WTC11 (cell line): ENCODE measurements at regions not wholly inside any gene's neighbourhood (a gene's known extent, or its start where the extent isn't known, plus 50 kb on each side); places are given as distances from the start of the nearest gene placed in this dataset.

ENCODE experiments used
- ATAC-seq: fragments of 200-7000 bp; cut with Tn5 transposase; 2 replicates; pipeline ENCODE4 v1.10.0; 2021; ENCODE audit warnings: mild to moderate bottlenecking, moderate library complexity
- CTCF ChIA-PET: fragments of 300-600 bp; sonication (Branson Sonifier 250); formaldehyde crosslinking; loops from one replicate; lab custom pipeline; 2021; ENCODE audit warnings: antibody characterized with exemption; lab: Charles Lee
- POLR2A ChIA-PET: fragments of 350-600 bp; sonication (Branson Sonifier 250); formaldehyde crosslinking; loops from one replicate; lab custom pipeline; 2021; ENCODE audit warnings: antibody characterized with exemption; lab: Charles Lee
- DNase-seq: peaks from one replicate; pipeline ENCODE4 v3.0.0; 2021; ENCODE audit warnings: low spot score
- H3K27ac Mint-ChIP-seq: 2 replicates; pipeline ENCODE4 v1.8.0; 2021; ENCODE audit warnings: mixed read lengths
- H3K27me3 Mint-ChIP-seq: 2 replicates; pipeline ENCODE4 v1.8.0; 2021; ENCODE audit warnings: low read depth, mild to moderate bottlenecking, moderate library complexity, mixed read lengths
- H3K36me3 Mint-ChIP-seq: 2 replicates; pipeline ENCODE4 v1.8.0; 2021; ENCODE audit warnings: mixed read lengths
- H3K4me1 Mint-ChIP-seq: 2 replicates; pipeline ENCODE4 v1.8.0; 2022; ENCODE audit warnings: mixed read lengths
- H3K4me3 Mint-ChIP-seq: 2 replicates; pipeline ENCODE4 v1.8.0; 2021; ENCODE audit warnings: mild to moderate bottlenecking, moderate library complexity, mixed read lengths
- H3K9me3 Mint-ChIP-seq: 2 replicates; pipeline ENCODE4 v1.8.0; 2021; ENCODE audit warnings: mixed read lengths
- CREB1 ChIP-seq: sonication (generic); formaldehyde crosslinking; IDR thresholded peaks from 2 replicates; pipeline ENCODE4 v1.8.0; 2023; ENCODE audit warnings: mild to moderate bottlenecking, missing genetic modification reagents
- CREM ChIP-seq: sonication (generic); formaldehyde crosslinking; IDR thresholded peaks from 2 replicates; pipeline ENCODE4 v1.8.1; 2022; ENCODE audit warnings: mild to moderate bottlenecking, missing genetic modification reagents, moderate library complexity
- HMGA2 ChIP-seq: fragments of 250-450 bp; sonication (Bioruptor Pico); IDR thresholded peaks from 2 replicates; pipeline ENCODE4 v1.4.0; 2021; ENCODE audit warnings: mild to moderate bottlenecking, moderate library complexity
- NFYB ChIP-seq: sonication (generic); formaldehyde crosslinking; conservative IDR thresholded peaks from 2 replicates; pipeline ENCODE4 v1.8.0; 2022; ENCODE audit warnings: low read depth, missing genetic modification reagents
- NR3C1 ChIP-seq: sonication (generic); formaldehyde crosslinking; conservative IDR thresholded peaks from 2 replicates; pipeline ENCODE4 v1.8.1; 2023; ENCODE audit warnings: low read depth, mild to moderate bottlenecking, missing genetic modification reagents
- SOX15 ChIP-seq: fragments of 250-450 bp; sonication (Bioruptor Pico); IDR thresholded peaks from 2 replicates; pipeline ENCODE4 v1.9.0; 2021; ENCODE audit warnings: mild to moderate bottlenecking
- TP53 ChIP-seq: sonication (generic); formaldehyde crosslinking; IDR thresholded peaks from 2 replicates; pipeline ENCODE4 v1.8.1; 2023; ENCODE audit warnings: mild to moderate bottlenecking, missing genetic modification reagents
- ZBTB21 ChIP-seq: sonication (generic); formaldehyde crosslinking; IDR thresholded peaks from 2 replicates; pipeline ENCODE4 v1.8.1; 2023; ENCODE audit warnings: mild to moderate bottlenecking, missing genetic modification reagents, borderline replicate concordance
- TF ChIP-seq, protein P1 (sequence below): fragments of 250-450 bp; sonication (Bioruptor Pico); IDR thresholded peaks from 2 replicates; pipeline ENCODE4 v1.9.0; 2021; ENCODE audit warnings: mild to moderate bottlenecking, borderline replicate concordance
- TF ChIP-seq, protein P2 (sequence below): sonication (generic); formaldehyde crosslinking; IDR thresholded peaks from 2 replicates; pipeline ENCODE4 v1.8.0; 2022; ENCODE audit warnings: mild to moderate bottlenecking, missing genetic modification reagents
- TF ChIP-seq, protein P3 (sequence below): sonication (generic); formaldehyde crosslinking; IDR thresholded peaks from 2 replicates; pipeline ENCODE4 v1.8.1; 2023; ENCODE audit warnings: mild to moderate bottlenecking, missing genetic modification reagents, borderline replicate concordance

DNA sequence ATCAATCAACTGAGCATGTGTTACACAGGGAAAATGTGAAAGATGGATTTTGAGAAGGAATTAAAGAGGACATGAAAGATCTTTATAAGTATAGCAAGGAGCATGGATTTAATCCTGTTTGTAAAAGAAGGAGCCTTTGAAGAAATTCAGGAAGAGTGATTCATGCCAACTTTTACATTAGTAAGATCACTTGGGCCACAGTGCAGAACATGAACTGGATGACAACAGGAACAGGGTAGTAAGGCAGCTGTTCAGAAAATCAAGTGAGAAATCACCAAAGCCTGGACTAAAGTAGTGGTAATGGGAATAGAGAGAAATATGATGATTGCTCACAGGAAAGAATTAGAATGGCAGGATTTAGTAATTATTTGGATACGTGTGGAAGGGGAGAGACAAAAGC is 265.7 kb upstream of the PCDH7 start (continued):
- no peak for TF ChIP-seq TP53 (CRISPR knock-in tag)

DNA sequence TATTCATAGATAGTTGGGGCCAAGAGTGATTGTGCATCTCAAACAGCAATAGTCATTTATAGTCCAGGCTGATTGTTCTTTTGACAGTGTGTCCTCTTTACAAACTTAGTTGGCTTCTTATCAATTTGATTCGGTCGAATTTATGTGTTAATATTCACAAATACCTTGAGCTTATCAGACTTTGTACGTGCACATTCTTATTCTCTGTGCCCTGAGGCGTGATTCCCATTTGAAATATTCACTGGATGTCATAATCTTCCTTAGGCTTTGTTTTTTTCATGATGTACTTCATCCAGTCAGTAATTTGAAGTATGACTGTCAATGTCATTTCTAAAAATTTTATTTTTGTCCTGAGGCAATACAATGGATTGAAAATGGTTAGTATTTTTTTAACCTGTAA is 263.5 kb upstream of the PCDH7 start:
- Mint-ChIP-seq H3K27ac (no peak overlapping the region), H3K4me3 (no peak overlapping the region), H3K27me3 (no peaks in the 10 kb centered on the region), H3K4me1 (peaks cover 12% of the 10 kb centered on the region), H3K9me3 (peaks cover 19% of the 10 kb centered on the region), H3K36me3 (peaks cover 6% of the 10 kb centered on the region)
- TF ChIP-seq CREB1 (CRISPR knock-in tag): no peak
- ChIA-PET POLR2A (no interaction called here), CTCF (no interaction called here)
- DNase-seq (no peak), ATAC-seq (no peak)

DNA sequence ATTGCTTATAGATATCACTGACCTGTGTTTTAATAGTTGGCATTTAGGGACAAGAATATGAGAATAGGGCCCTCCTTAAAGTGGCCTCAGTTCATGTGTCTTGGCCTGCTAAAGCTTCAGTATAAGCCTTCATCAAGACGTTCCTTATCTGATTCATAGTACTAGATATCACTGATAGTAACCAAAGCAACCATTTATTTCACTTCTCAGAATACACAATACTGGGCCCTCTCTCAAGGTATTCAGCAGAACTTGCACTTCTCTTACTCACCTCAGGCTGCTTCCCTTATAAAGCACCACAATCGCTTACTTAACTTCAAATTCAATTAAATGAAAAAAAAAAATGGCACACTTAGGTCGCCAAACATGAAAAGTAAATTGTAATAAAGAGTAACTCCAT is 259.4 kb upstream of the PCDH7 start:
- Mint-ChIP-seq H3K36me3 (peaks cover 2% of the 10 kb centered on the region; the same call in 1 of the 2 replicates), H3K27ac (no peak overlapping the region), H3K4me3 (no peak overlapping the region), H3K27me3 (no peaks in the 10 kb centered on the region), H3K4me1 (peaks cover 12% of the 10 kb centered on the region), H3K9me3 (peaks cover 7% of the 10 kb centered on the region)
- ATAC-seq: peak; percentile 81
- POLR2A ChIA-PET: interaction anchor here (0.7 kb wide), 2 partner anchors 505 to 1368 kb away, joined by 3 read pairs; no protein-coding TSS in a partner anchor
- DNase-seq: no peak
- CTCF ChIA-PET: interaction anchor here (0.7 to 1.5 kb wide), 2 partner anchors 39 to 80 kb away, joined by 3 read pairs; no protein-coding TSS in a partner anchor
- TF ChIP-seq HMGA2 (CRISPR knock-in tag): no peak
- TF ChIP-seq SOX15 (CRISPR knock-in tag): no peak
- TF ChIP-seq, protein P1, sequence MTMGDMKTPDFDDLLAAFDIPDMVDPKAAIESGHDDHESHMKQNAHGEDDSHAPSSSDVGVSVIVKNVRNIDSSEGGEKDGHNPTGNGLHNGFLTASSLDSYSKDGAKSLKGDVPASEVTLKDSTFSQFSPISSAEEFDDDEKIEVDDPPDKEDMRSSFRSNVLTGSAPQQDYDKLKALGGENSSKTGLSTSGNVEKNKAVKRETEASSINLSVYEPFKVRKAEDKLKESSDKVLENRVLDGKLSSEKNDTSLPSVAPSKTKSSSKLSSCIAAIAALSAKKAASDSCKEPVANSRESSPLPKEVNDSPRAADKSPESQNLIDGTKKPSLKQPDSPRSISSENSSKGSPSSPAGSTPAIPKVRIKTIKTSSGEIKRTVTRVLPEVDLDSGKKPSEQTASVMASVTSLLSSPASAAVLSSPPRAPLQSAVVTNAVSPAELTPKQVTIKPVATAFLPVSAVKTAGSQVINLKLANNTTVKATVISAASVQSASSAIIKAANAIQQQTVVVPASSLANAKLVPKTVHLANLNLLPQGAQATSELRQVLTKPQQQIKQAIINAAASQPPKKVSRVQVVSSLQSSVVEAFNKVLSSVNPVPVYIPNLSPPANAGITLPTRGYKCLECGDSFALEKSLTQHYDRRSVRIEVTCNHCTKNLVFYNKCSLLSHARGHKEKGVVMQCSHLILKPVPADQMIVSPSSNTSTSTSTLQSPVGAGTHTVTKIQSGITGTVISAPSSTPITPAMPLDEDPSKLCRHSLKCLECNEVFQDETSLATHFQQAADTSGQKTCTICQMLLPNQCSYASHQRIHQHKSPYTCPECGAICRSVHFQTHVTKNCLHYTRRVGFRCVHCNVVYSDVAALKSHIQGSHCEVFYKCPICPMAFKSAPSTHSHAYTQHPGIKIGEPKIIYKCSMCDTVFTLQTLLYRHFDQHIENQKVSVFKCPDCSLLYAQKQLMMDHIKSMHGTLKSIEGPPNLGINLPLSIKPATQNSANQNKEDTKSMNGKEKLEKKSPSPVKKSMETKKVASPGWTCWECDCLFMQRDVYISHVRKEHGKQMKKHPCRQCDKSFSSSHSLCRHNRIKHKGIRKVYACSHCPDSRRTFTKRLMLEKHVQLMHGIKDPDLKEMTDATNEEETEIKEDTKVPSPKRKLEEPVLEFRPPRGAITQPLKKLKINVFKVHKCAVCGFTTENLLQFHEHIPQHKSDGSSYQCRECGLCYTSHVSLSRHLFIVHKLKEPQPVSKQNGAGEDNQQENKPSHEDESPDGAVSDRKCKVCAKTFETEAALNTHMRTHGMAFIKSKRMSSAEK: no peak
- TF ChIP-seq CREM (CRISPR knock-in tag): no peak
- TF ChIP-seq, protein P2, sequence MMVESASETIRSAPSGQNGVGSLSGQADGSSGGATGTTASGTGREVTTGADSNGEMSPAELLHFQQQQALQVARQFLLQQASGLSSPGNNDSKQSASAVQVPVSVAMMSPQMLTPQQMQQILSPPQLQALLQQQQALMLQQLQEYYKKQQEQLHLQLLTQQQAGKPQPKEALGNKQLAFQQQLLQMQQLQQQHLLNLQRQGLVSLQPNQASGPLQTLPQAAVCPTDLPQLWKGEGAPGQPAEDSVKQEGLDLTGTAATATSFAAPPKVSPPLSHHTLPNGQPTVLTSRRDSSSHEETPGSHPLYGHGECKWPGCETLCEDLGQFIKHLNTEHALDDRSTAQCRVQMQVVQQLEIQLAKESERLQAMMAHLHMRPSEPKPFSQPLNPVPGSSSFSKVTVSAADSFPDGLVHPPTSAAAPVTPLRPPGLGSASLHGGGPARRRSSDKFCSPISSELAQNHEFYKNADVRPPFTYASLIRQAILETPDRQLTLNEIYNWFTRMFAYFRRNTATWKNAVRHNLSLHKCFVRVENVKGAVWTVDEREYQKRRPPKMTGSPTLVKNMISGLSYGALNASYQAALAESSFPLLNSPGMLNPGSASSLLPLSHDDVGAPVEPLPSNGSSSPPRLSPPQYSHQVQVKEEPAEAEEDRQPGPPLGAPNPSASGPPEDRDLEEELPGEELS (CRISPR knock-in tag): no peak
- TF ChIP-seq, protein P3, sequence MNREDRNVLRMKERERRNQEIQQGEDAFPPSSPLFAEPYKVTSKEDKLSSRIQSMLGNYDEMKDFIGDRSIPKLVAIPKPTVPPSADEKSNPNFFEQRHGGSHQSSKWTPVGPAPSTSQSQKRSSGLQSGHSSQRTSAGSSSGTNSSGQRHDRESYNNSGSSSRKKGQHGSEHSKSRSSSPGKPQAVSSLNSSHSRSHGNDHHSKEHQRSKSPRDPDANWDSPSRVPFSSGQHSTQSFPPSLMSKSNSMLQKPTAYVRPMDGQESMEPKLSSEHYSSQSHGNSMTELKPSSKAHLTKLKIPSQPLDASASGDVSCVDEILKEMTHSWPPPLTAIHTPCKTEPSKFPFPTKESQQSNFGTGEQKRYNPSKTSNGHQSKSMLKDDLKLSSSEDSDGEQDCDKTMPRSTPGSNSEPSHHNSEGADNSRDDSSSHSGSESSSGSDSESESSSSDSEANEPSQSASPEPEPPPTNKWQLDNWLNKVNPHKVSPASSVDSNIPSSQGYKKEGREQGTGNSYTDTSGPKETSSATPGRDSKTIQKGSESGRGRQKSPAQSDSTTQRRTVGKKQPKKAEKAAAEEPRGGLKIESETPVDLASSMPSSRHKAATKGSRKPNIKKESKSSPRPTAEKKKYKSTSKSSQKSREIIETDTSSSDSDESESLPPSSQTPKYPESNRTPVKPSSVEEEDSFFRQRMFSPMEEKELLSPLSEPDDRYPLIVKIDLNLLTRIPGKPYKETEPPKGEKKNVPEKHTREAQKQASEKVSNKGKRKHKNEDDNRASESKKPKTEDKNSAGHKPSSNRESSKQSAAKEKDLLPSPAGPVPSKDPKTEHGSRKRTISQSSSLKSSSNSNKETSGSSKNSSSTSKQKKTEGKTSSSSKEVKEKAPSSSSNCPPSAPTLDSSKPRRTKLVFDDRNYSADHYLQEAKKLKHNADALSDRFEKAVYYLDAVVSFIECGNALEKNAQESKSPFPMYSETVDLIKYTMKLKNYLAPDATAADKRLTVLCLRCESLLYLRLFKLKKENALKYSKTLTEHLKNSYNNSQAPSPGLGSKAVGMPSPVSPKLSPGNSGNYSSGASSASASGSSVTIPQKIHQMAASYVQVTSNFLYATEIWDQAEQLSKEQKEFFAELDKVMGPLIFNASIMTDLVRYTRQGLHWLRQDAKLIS (CRISPR knock-in tag): no peak
- TF ChIP-seq NFYB: no peak
- no peak for TF ChIP-seq ZBTB21 (CRISPR knock-in tag)
- no peak for TF ChIP-seq TP53 (CRISPR knock-in tag)
- TF ChIP-seq NR3C1: no peak
